HG03460 (cell line): ENCODE measurements at regions not wholly inside any gene's neighbourhood (a gene's known extent, or its start where the extent isn't known, plus 50 kb on each side); places are given as distances from the start of the nearest gene placed in this dataset.
"Not testable (repeated sequence)": the region's sequence is repeated elsewhere in the genome, so short reads cannot be mapped to it uniquely, and the experiment has no call there.

Experiments
- ATAC-seq: cut with Tn5 transposase; IDR thresholded peaks from one replicate; pipeline ENCODE4 v1.9.1; 2021; ENCODE audit not compliant: unreplicated experiment

DNA sequence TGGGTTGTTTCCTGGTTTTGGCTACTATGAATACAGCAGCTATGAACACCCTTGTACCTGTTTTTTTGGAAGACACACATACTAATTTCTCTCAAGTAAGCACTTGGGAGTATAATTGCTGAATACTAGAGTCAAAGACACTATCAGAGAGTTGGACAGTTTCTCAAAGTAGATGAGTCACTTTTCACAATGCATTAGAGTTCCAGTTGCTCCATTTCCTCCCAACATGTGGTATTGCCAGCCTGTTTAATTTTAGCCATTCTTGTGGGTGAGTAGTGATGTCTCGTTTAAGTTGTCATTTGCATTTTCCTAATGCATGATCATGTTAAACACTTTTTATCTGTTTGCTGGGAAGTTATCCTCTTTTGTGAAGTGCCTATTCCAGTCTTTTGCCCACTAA lies 81.6 kb upstream of the GDNF start:
- ATAC-seq: no peak

DNA sequence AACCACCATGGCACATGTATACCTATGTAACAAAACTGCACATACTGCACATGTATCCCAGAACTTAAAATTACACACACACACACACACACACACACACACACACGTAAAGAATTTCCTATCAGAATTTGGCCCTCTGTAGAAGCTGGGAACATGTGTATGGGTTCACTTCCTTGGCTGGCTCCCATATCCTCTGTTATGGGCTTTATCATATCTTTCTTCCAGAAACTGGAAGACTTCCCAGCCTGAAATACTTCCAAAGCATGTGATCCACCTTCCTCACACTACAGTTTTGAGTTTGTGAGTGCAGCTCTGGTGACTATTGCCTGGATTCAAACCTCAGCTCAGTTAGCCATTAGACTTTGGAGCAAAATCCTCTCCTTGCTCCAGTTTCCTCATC lies 78.6 kb upstream of the GDNF start:
- ATAC-seq: no peak

DNA sequence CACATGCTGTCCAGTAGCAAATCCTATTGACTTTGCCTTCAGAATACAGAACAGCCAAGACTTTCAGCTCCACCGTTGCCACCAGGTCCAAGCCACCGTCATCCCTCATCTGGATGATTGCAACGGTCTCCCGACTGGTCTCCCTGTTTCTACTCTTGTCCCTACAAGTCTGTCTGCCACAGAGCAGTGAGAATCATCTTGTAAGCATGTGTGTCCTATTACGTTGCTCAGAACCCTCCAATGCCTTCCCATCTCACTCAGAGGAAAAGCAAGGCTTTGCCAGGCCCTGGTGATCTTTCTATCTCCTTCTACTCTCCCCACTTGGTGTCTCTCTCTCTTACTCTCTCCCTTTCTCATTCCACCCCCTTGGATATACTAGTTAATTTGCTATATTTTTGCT lies 76.7 kb upstream of the GDNF start:
- ATAC-seq: no peak

DNA sequence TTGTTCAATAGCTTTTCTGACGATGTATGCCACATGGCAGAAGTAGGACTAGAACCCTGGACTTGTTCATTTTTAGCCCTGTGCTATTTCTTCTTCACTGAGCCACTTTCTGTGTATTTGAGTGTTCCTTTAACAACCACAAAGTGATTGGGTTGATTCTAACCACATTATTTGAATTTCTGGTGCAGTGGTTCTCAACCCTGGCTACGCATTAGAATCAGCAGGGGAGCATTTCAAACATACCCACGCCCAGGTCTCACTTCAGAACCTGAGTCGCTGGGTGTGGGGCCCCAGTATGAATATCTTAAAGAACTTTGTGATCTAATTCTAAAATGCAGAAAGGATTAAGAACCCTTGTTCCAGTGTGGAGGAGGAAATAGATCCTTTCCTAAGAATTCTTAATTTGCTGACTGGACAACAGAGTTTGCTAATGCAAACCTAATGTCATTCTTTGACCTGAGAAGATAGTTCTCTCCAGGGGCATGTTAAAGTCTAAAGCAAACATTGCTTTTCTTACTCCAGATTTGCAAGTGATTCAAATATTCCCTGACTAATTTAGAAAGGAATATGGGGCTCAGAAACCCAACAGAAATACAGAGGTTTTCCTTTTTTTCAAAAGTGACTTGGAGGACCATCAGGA lies 75.4 kb upstream of the GDNF start:
- peak; percentile 84 for ATAC-seq

DNA sequence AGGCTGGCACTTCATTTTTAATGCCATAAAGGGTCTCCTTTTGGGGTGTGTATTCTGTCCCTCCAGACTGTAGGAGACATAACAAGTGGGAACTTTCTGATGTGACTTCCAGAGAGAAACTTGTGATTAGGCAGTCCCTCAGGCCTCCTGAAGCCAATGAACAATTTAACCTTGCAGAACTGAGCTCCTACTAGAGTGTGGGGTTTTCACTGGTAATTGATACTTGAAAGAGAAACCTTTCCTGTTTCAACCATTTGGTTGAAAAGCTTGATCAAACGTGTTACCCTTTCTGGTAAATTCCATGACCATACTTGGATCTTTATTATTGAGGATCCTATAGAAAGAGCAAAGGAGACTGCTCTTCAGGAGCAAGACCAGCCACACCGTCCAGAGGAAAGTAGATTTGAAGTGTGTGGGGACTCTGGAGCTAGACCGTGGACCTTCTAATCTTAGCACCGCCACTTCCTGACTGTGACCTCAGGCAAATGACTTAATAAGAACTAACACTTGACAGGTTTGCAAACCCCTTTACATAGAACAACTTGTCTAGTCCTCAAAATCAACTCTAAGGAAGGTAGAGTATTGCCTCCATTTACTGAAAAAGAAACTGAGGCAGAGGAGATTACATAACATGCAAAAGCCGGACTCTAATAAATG lies 69.9 kb upstream of the GDNF start:
- ATAC-seq: not testable (repeated sequence)

DNA sequence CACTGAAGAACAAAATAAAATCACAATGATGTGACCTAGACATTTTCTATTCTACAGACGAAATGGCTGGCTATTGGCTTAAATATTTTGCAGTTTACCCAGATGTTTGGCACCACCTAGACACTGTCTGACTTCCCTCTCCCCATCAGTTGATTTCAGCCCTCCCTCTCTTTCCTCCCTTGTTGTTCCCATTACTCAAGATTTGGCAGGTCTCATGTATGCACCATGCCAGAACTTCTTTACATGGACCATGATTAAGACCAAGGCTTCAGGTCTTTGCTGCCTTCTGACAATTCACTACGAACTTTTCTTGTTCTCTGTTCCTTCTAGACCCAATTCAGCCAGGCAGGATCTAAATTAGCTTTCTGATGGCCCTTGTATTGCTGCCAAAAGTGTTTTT lies 66.6 kb upstream of the GDNF start:
- ATAC-seq: no peak

DNA sequence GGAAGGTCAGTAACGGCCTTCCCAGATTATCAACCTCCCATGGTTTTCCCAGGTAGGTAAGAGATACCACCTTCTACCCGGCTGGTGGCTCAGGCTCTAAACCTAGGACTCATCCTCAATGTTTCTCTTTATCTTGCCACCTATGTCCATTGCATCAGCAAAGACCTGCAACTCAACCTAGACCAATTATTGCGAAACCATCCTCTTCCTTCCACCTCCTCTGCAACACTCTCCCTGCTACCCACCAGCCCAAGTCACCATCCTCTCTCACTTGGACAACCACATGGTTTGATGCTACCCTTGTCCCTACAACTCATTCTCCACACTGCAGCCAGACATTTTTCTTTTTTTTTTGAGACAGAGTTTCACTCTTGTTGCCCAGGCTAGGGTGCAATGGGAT lies 65.4 kb upstream of the GDNF start:
- no peak for ATAC-seq

DNA sequence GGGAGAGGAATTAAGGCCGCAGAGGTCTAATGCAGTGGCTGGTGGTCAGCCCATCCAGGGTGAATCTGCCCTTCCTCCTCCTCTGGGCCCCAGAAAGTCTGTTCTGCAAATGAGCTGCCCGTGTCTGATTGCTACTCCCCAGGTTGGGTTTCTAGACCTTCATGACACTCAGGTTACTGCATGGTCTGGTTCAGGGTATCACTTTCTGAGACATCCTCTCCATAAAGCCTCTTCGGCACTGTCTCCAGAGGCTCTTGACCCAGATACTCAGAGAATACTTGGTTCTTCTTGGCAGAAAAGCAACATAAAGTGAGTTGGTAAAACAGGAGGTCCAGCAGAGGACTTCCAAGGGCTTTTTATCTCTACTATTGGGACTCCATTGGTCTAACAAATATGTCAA lies 62.5 kb upstream of the GDNF start:
- no peak for ATAC-seq

DNA sequence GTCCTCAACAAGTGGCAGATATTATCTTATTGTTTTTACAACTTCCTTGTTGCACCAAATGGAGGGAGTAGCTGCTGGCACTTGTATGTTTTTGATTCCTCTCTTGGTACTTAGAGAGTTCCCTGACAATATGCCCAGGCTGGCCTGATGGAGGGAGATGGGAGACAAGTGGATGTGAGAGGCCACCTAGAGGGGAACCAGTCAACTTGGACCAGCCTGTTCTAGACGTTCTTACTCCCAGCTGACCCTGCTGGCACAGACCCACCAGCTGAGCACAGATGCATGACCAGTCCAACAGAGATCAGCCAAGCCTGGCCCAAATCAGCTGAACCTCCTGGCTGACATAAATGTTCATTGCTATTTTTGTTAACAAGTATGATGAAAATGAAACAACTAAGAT lies 60.9 kb upstream of the GDNF start:
- no peak for ATAC-seq

DNA sequence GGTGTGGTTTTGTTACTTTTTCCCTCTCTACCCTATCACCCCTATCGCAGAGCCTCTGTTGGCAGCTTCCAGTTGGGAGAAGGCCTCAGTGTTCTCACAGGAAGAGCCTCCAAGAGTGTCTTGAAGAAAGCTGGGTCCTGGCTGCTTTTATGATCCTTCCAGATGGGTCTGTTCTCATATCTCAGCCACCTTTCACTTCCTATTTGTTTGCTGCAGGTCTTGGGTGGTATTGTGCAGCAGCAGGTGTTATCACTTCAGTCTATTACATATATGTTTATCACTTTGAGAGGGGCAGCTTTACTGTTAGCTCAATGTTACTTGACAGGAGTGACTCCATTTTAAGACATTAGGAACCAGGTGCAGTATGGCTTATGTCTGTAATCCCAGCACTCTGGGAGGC lies 59.2 kb upstream of the GDNF start:
- ATAC-seq: no peak

DNA sequence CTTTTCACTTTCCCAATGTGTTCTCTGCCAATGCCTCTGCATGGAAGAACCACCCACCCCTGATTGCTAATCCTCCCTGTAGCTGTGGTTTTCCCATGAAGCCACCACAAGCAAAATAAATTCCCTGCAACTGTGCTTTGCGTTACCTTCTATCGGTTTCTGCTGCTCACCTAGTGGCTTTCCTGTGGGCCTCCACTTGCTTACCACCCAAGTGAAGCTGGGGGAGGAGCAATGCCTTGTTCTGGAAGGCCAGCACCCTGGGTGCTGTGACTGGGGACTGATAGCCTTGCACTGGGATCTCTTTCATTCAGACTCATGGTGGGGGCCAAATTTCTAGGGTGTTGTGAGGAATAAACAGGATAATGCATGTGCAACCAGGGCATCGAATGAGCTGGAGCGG lies 56.3 kb upstream of the GDNF start:
- no peak for ATAC-seq

DNA sequence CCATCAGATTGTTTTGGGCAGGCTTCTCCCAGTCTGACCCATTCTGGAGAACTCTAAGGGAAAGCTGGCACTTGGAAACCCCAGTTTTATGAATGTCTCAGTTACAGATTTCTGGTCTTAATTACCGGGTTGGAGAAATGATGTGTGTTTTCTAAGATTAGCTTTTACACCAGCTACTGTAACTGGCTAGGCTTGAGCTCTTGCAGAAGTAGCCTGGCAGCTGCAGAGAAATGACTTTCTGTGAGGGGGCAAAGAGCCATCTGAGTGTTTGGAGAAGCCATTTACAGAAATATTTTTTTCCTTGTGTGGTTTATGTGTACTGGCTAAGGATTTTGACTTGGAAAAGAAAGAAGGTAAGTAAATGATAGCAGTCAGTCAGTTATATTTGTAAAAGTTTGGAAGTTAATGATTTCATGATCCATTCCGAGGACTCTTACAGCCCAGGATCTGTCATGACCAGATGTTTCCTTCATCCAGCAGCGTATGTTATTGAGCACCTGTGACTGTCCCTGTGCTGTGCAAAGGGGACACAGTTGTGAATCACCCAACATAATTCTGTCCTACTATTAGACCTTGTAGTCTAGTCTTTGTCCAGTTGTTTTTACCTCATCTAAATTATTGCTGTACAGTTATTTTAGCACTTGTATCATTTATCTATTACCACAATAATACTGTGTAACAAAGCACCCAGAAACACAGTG lies 53.7 kb upstream of the GDNF start:
- no peak for ATAC-seq

DNA sequence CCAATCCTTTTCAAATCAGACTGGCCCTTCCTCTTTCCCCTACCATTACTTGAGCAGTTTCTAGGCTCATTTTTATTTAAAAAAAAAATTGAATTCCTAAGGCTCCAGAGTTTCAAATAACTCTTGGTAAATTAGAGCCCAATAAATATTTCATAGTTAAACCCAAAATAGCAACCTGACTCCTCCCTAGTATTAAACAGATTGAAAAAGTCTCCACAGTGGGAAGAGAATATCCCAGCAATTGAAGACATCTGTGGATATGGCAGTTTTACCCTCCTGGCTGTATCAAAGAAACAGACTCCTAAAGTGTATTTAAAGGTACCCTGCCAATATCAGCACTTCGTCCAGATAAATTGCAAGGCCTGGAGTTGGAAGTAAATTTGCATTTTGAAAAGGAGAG lies 52.7 kb upstream of the GDNF start:
- ATAC-seq: no peak

DNA sequence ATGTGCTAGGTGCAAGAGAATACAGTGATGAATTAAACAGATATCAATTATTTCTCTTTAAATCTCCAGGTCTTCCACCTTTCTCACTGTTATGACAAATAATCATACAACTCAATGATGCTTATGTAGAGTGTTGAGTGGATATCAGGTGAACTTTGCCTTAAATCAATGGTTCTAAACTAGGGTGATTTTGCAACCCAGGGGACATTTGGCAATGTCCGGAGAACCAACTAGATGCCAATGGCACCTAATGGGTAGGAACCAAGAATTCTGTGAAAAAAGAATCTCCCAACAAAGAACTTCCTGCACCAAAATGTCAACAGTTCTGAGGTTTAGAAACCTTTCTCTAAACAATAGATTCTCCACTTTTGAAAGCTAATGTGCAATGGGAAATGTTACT lies 52.0 kb upstream of the GDNF start:
- no peak for ATAC-seq

DNA sequence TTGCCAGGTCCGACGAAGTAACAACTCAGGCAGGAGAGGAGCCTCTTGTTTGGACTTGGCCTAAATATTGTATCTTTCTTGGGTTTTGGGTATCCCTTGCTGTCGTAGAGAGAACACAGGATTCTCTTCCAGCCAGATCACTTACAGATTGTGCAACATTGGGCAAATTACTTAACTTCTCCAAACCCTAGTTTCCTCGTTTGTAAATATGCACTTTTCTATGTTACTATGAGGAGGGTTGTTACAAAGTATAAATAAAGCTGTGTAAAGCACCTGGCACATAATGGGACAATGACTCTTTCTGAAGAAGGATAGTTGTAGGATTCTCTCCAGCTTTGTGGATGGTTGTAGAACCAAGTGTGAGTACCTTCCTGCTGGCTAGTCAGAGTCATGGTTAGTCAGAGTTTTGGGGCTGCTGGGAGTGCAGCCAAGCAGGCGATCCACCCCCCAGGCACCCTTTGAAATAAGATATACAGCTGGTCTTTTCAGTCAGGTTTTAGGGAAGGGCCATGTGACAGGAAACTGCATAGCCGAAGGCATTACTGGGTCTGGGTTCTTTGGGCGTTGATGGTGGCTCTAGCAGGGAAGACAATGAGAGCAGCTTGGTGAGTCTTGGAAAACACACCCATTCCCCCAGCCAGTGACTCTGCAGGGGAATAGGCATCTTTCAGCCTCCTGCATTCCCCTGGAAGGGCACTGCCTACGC lies 49.9 kb upstream of the GDNF start:
- ATAC-seq: no peak
